Calu3 (cell line): ENCODE measurements at regions not wholly inside any gene's neighbourhood (a gene's known extent, or its start where the extent isn't known, plus 50 kb on each side); places are given as distances from the start of the nearest gene placed in this dataset.

Experiments used
- BruUV-seq: library from RNA; stranded (reverse); fragments of 400-500 nt; replicated peaks from 2 replicates; lab custom pipeline; 2021; lab: Mats Ljungman, UMichigan
- CTCF ChIA-PET: fragments of 300-600 bp; sonication (Branson Sonifier 250); formaldehyde crosslinking; loops from one replicate; lab custom pipeline; 2022; ENCODE audit warnings: antibody characterized with exemption; lab: Charles Lee
- DNase-seq: peaks from one replicate; pipeline ENCODE4 v3.0.0; 2022
- H3K27ac Mint-ChIP-seq: one replicate; pipeline ENCODE4 v1.8.0; 2022; ENCODE audit warnings: mixed read lengths; ENCODE audit not compliant: unreplicated experiment
- H3K27me3 Mint-ChIP-seq: one replicate; pipeline ENCODE4 v1.8.0; 2022; ENCODE audit warnings: mixed read lengths; ENCODE audit not compliant: unreplicated experiment
- H3K36me3 Mint-ChIP-seq: one replicate; pipeline ENCODE4 v1.8.0; 2022; ENCODE audit warnings: mild to moderate bottlenecking, moderate library complexity, mixed read lengths; ENCODE audit not compliant: insufficient read depth, unreplicated experiment
- H3K4me1 Mint-ChIP-seq: one replicate; pipeline ENCODE4 v1.8.0; 2022; ENCODE audit warnings: mild to moderate bottlenecking, low read depth, mixed read lengths; ENCODE audit not compliant: unreplicated experiment
- H3K4me3 Mint-ChIP-seq: one replicate; pipeline ENCODE4 v1.8.0; 2022; ENCODE audit warnings: mild to moderate bottlenecking, low read depth, moderate library complexity, mixed read lengths; ENCODE audit not compliant: unreplicated experiment
- H3K9me3 Mint-ChIP-seq: one replicate; pipeline ENCODE4 v1.8.0; 2022; ENCODE audit warnings: low read depth, mixed read lengths; ENCODE audit not compliant: unreplicated experiment
- intact Hi-C: fragments of 100-400 bp; cut with micrococcal nuclease; formaldehyde crosslinking; loops from one replicate; pipeline ENCODE4 v1.10.0; 2022; ENCODE audit not compliant: unreplicated experiment
- TF ChIP-seq, protein P1 (sequence below): fragments of 200-600 bp; IDR thresholded peaks from one replicate; pipeline ENCODE4 v1.8.0; 2022; ENCODE audit warnings: antibody characterized with exemption; ENCODE audit not compliant: unreplicated experiment

GRCh38 chr12:65568517-65568916 is 255.8 kb upstream of the HMGA2 start:
- no peaks in the 10 kb centered on the region for H3K36me3 Mint-ChIP-seq
- H3K27ac Mint-ChIP-seq = no peak overlapping the region
- CTCF ChIA-PET = interaction anchor here (0.6 to 0.9 kb wide), 2 partner anchors 34 to 322 kb away, joined by 3 read pairs; no protein-coding TSS in a partner anchor
- BruUV-seq = no TSS peak
- intact Hi-C loops = no loop called here
- H3K4me3 Mint-ChIP-seq = no peak overlapping the region
- peaks cover 8% of the 10 kb centered on the region for H3K4me1 Mint-ChIP-seq
- no peaks in the 10 kb centered on the region for H3K27me3 Mint-ChIP-seq
- H3K9me3 Mint-ChIP-seq = peaks cover 5% of the 10 kb centered on the region
- DNase-seq = peak; percentile 66
- TF ChIP-seq, protein P1, sequence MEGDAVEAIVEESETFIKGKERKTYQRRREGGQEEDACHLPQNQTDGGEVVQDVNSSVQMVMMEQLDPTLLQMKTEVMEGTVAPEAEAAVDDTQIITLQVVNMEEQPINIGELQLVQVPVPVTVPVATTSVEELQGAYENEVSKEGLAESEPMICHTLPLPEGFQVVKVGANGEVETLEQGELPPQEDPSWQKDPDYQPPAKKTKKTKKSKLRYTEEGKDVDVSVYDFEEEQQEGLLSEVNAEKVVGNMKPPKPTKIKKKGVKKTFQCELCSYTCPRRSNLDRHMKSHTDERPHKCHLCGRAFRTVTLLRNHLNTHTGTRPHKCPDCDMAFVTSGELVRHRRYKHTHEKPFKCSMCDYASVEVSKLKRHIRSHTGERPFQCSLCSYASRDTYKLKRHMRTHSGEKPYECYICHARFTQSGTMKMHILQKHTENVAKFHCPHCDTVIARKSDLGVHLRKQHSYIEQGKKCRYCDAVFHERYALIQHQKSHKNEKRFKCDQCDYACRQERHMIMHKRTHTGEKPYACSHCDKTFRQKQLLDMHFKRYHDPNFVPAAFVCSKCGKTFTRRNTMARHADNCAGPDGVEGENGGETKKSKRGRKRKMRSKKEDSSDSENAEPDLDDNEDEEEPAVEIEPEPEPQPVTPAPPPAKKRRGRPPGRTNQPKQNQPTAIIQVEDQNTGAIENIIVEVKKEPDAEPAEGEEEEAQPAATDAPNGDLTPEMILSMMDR = no peak

- TF ChIP-seq, protein P1 = no peak
- CTCF ChIA-PET = no interaction called here
- no peak for DNase-seq
- intact Hi-C loops = no loop called here
- Mint-ChIP-seq H3K36me3 (no peaks in the 10 kb centered on the region), H3K4me3 (no peak overlapping the region), H3K4me1 (peaks cover 8% of the 10 kb centered on the region), H3K27ac (no peak overlapping the region), H3K9me3 (peaks cover 8% of the 10 kb centered on the region), H3K27me3 (no peaks in the 10 kb centered on the region)
- no TSS peak for BruUV-seq
Measured at GRCh38 chr12:65570451-65571130, 253.7 kb upstream of the HMGA2 start.

DNA sequence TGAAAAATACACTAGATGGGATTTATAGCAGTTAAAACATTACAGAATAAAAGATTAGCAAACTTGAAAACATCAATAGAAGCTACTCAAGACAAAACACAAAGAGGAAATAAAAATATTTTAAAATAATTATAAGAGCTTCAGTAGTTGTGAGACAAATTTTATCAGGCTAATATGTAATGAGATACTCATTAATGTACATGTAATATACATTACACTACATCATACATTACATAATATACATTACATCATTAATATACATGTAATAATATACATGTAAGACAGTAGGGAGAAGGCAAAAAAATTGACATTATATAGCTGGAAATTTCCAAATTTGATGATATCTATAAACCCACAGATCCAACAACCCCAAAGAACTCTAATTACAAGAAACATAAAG is 249.4 kb upstream of the HMGA2 start:
- intact Hi-C loops = no loop called here
- DNase-seq = no peak
- TF ChIP-seq, protein P1 = no peak
- Mint-ChIP-seq H3K4me1 (no peaks in the 10 kb centered on the region), H3K27me3 (no peaks in the 10 kb centered on the region), H3K36me3 (no peaks in the 10 kb centered on the region), H3K9me3 (peaks cover 10% of the 10 kb centered on the region), H3K27ac (no peak overlapping the region), H3K4me3 (no peak overlapping the region)
- CTCF ChIA-PET = interaction anchor here (0.6 to 1.1 kb wide), 2 partner anchors 11 to 28 kb away, joined by 3 to 5 read pairs; no protein-coding TSS in a partner anchor
- no TSS peak for BruUV-seq

GRCh38 chr12:65584016-65584415 is 240.3 kb upstream of the HMGA2 start:
- intact Hi-C loops = no loop called here
- peaks cover 10% of the 10 kb centered on the region for H3K4me1 Mint-ChIP-seq
- no peak for DNase-seq
- no peaks in the 10 kb centered on the region for H3K9me3 Mint-ChIP-seq
- H3K4me3 Mint-ChIP-seq = no peak overlapping the region
- no peaks in the 10 kb centered on the region for H3K36me3 Mint-ChIP-seq
- CTCF ChIA-PET = interaction anchor here (0.6 kb wide), 1 partner anchor 18 kb away, joined by 4 read pairs; no protein-coding TSS in a partner anchor
- no peak overlapping the region for H3K27ac Mint-ChIP-seq
- TF ChIP-seq, protein P1 = no peak
- no peaks in the 10 kb centered on the region for H3K27me3 Mint-ChIP-seq
- no TSS peak for BruUV-seq
